Karpas-422 (cell line): ENCODE measurements at regions not wholly inside any gene's neighbourhood (a gene's known extent, or its start where the extent isn't known, plus 50 kb on each side); places are given as distances from the start of the nearest gene placed in this dataset.

Source experiments
- DNase-seq: peaks from one replicate; pipeline ENCODE4 v3.0.0-alpha.2; 2015
- H2AFZ ChIP-seq: fragments of 200-600 bp; sonication (generic); 2 replicates; pipeline ENCODE4 v1.6.1; 2014; ENCODE audit warnings: antibody characterized with exemption, low read length, mixed read lengths
- H3K27ac ChIP-seq: fragments of 200-600 bp; sonication (generic); 2 replicates; pipeline ENCODE4 v1.5.1; 2014; ENCODE audit warnings: mild to moderate bottlenecking, low read length, moderate library complexity
- H3K27me3 ChIP-seq: fragments of 200-600 bp; sonication (generic); 2 replicates; pipeline ENCODE4 v1.6.1; 2014; ENCODE audit warnings: low read length, mixed read lengths
- H3K36me3 ChIP-seq: fragments of 200-600 bp; sonication (generic); 2 replicates; pipeline ENCODE4 v1.6.1; 2014; ENCODE audit warnings: low read length, mixed read lengths; ENCODE audit not compliant: insufficient read depth
- H3K4me1 ChIP-seq: fragments of 200-600 bp; sonication (generic); 2 replicates; pipeline ENCODE4 v1.6.1; 2014; ENCODE audit warnings: mild to moderate bottlenecking, low read length, mixed read lengths
- H3K4me2 ChIP-seq: fragments of 200-600 bp; sonication (generic); 2 replicates; pipeline ENCODE4 v1.6.1; 2014; ENCODE audit warnings: low read length, low read depth, mild to moderate bottlenecking; ENCODE audit not compliant: poor library complexity, severe bottlenecking
- H3K4me3 ChIP-seq: fragments of 200-600 bp; sonication (generic); 2 replicates; pipeline ENCODE4 v1.5.1; 2014; ENCODE audit warnings: mild to moderate bottlenecking, antibody characterized with exemption, low read length, mixed read lengths
- H3K79me2 ChIP-seq: fragments of 200-600 bp; sonication (generic); 2 replicates; pipeline ENCODE4 v1.6.1; 2014; ENCODE audit warnings: mild to moderate bottlenecking, low read length, mixed read lengths
- H3K9ac ChIP-seq: fragments of 200-600 bp; sonication (generic); 2 replicates; pipeline ENCODE4 v1.6.0; 2014; ENCODE audit warnings: low read length
- H3K9me2 ChIP-seq: fragments of 200-600 bp; sonication (generic), shearing (Covaris generic); replicated peaks from 2 replicates; pipeline ENCODE4 v1.6.0; 2014; ENCODE audit warnings: mild to moderate bottlenecking, low read length, moderate library complexity; ENCODE audit not compliant: insufficient read depth
- H3K9me3 ChIP-seq: fragments of 300-700, 200-600 bp; sonication (generic); 2 replicates; pipeline ENCODE4 v1.6.1; 2014; ENCODE audit warnings: low read length, mixed read lengths
- H4K20me1 ChIP-seq: fragments of 200-600 bp; sonication (generic); 2 replicates; pipeline ENCODE4 v1.6.1; 2014; ENCODE audit warnings: mild to moderate bottlenecking, antibody characterized with exemption, low read length, low read depth; ENCODE audit not compliant: insufficient read depth

DNA sequence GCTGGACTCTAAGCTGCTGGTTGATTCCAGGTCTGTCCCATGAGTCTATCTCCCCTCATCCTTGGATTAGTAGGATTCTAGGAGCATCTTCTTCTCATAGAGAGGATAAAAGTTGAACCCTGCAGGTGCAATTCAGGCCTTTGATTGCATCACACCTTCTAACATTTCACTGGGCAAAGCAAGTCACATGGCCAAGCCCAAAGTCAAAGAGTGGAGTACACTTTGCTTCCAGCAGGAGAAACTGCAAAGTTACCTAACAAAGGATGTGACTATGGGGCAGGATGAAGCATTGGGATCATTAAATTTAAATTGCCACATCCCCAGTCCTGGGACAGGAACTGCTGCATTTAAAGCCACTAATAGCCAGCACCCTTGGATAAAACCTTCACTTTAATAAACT lies 51.0 kb upstream of the EGFLAM start:
- H3K9ac ChIP-seq: no peak overlapping the region
- no peaks in the 10 kb centered on the region for H3K36me3 ChIP-seq
- H3K9me3 ChIP-seq: no peaks in the 10 kb centered on the region
- H3K4me2 ChIP-seq: no peak overlapping the region
- H3K4me1 ChIP-seq: no peaks in the 10 kb centered on the region
- no peak overlapping the region for H3K27ac ChIP-seq
- no peaks in the 10 kb centered on the region for H3K79me2 ChIP-seq
- no peaks in the 10 kb centered on the region for H3K27me3 ChIP-seq
- H3K9me2 ChIP-seq: no peaks in the 10 kb centered on the region
- H4K20me1 ChIP-seq: no peaks in the 10 kb centered on the region
- H2AFZ ChIP-seq: no peak overlapping the region
- H3K4me3 ChIP-seq: no peak overlapping the region
- no peak for DNase-seq

DNA sequence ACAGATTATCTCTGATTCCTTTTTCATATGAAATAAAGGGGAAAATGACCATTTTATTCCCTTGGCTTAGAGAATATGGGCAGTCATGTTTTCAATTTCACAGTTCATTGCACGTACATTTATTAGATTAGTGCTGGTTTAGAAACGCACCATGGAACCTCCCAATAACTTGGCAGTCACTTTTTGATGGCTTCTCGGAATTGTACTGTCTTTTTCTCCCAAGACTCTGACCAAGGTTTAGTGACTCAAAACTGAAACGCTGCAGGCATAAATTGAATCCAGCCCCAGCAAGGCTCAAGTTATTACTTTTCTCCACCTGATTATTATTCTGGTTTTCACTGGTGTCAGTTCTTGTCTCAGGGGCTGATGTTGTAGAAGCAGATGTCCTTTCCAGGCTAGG lies 55.6 kb upstream of the EGFLAM start:
- H3K9ac ChIP-seq: no peak overlapping the region
- no peaks in the 10 kb centered on the region for H3K36me3 ChIP-seq
- H2AFZ ChIP-seq: no peak overlapping the region
- H3K27ac ChIP-seq: no peak overlapping the region
- no peaks in the 10 kb centered on the region for H3K9me2 ChIP-seq
- H4K20me1 ChIP-seq: no peaks in the 10 kb centered on the region
- no peak overlapping the region for H3K4me2 ChIP-seq
- H3K79me2 ChIP-seq: no peaks in the 10 kb centered on the region
- no peak overlapping the region for H3K4me3 ChIP-seq
- H3K4me1 ChIP-seq: no peaks in the 10 kb centered on the region
- H3K27me3 ChIP-seq: no peaks in the 10 kb centered on the region
- DNase-seq: no peak
- H3K9me3 ChIP-seq: no peaks in the 10 kb centered on the region

DNA sequence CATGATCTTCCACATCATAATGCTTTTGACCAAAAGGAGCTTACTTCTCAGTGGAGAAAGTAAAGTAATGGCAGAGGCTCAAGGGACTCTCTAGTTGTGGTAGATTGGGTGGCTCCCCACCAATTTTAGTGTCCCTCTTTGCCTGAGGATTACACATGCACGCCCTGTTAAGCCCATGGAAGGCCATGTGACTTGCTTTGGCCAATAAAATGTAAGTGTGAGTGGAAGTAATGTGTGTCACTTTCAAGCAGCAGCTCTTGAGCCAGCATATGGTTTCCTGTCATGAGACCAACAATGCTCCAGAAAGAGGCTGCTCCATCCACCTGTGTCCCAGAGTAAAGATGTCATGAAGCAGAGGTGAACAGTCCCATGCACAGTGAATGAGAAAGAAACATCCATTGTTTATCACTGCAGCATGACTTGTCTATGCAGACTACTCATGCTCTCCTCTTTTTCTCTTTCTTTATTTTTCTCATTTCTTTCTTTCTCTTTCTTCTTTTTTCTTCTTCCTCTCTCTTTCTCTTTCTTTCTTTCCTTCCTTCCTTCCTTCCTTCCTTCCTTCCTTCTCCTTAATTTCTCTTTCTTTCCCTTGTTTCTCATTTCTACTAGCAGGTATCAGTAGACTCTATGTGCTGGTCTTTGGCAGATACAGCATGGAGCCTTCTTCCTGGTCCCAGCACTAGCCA lies 57.3 kb upstream of the EGFLAM start:
- no peak for DNase-seq
- no peak overlapping the region for H3K9ac ChIP-seq
- H3K36me3 ChIP-seq: no peaks in the 10 kb centered on the region
- no peaks in the 10 kb centered on the region for H3K9me3 ChIP-seq
- no peaks in the 10 kb centered on the region for H4K20me1 ChIP-seq
- no peak overlapping the region for H3K4me3 ChIP-seq
- no peaks in the 10 kb centered on the region for H3K79me2 ChIP-seq
- H3K27ac ChIP-seq: no peak overlapping the region
- H3K4me1 ChIP-seq: no peaks in the 10 kb centered on the region
- H3K27me3 ChIP-seq: no peaks in the 10 kb centered on the region
- H3K4me2 ChIP-seq: no peak overlapping the region
- no peak overlapping the region for H2AFZ ChIP-seq
- no peaks in the 10 kb centered on the region for H3K9me2 ChIP-seq

DNA sequence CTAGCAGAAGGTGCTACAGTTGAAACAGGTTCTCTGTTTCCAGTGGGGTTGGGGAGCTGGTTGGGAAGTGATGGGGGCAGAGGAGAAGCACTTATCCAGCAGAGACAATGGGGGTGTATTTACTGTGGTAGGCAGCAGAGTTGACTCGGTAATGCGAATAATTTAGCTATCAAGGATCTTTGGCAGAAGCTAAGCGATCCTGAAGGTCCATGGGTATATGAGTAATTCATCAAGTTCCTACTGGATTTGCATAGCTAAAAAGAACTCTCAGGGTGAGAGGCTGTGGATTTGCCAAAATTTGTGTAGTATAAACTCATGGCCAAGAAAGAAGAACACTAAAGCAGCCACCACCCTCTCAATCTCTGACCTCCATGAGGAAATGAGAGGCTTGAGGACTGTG lies 61.2 kb upstream of the EGFLAM start:
- no peak overlapping the region for H2AFZ ChIP-seq
- no peaks in the 10 kb centered on the region for H3K36me3 ChIP-seq
- H3K27me3 ChIP-seq: no peaks in the 10 kb centered on the region
- H3K9me2 ChIP-seq: no peaks in the 10 kb centered on the region
- H3K27ac ChIP-seq: no peak overlapping the region
- H3K4me1 ChIP-seq: no peaks in the 10 kb centered on the region
- H4K20me1 ChIP-seq: 0 out of 2 replicates have a peak, but pooled peaks cover 3% of the 10 kb centered on the region
- no peaks in the 10 kb centered on the region for H3K79me2 ChIP-seq
- no peak overlapping the region for H3K4me3 ChIP-seq
- H3K4me2 ChIP-seq: no peak overlapping the region
- no peak for DNase-seq
- H3K9ac ChIP-seq: no peak overlapping the region
- no peaks in the 10 kb centered on the region for H3K9me3 ChIP-seq

DNA sequence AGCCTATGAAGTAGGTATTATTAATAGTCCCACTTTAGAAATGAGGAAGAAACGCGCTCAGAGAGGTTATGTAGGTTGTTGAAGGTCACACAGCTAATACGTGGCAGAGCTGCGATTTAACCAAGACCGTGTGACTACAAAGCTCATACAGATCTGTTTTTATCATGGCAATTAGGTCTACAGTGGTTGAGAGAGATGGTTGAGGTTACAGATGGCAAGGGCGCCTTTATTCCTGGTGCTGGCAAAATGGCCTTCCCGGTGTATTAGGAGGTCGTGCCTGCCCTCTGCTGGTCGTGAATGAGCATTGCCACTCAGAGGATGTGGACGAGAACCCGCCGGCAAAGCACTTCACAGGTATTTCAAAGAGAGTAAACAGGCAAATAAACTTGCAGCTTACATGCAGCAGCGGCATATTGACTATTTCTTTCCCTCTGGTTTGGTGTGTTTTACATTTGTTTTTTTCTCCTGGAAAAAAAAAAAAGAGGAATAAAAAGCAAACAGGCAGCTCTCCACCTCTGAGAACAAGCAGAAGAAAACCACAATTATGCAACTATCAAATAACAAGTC lies 65.3 kb upstream of the EGFLAM start:
- Histone ChIP-seq H3K36me3 (no peaks in the 10 kb centered on the region), H3K9me3 (no peaks in the 10 kb centered on the region), H4K20me1 (0 out of 2 replicates have a peak, but pooled peaks cover 3% of the 10 kb centered on the region), H3K4me1 (no peaks in the 10 kb centered on the region), H3K4me2 (no peak overlapping the region), H2AFZ (no peak overlapping the region), H3K4me3 (no peak overlapping the region), H3K9me2 (no peaks in the 10 kb centered on the region), H3K27ac (no peak overlapping the region), H3K27me3 (no peaks in the 10 kb centered on the region), H3K9ac (no peak overlapping the region), H3K79me2 (no peaks in the 10 kb centered on the region)
- DNase-seq: peak; percentile 83

DNA sequence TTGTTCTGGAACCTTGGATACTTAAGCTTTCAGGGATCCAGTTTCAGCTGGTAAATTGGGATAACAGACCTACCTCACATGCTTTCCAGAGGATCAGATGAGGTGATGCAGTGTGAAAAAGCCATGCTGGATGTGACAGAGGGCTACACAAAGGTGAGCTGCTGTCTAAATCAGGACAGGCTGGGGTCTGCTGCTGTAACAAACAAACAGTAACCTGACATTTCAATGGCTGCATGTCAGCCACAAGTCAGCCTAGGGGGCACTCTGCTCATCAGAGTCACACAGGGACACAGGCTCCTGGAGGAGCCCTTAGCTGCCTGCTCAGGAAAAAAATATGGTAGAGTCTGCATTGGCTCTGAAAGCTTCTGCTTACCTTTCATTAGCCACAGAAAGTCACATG lies 66.7 kb upstream of the EGFLAM start:
- Histone ChIP-seq H3K4me1 (no peaks in the 10 kb centered on the region), H4K20me1 (0 out of 2 replicates have a peak, but pooled peaks cover 3% of the 10 kb centered on the region), H3K9me3 (no peaks in the 10 kb centered on the region), H2AFZ (no peak overlapping the region), H3K9me2 (no peaks in the 10 kb centered on the region), H3K27me3 (no peaks in the 10 kb centered on the region), H3K79me2 (no peaks in the 10 kb centered on the region), H3K27ac (no peak overlapping the region), H3K9ac (no peak overlapping the region), H3K36me3 (no peaks in the 10 kb centered on the region), H3K4me2 (no peak overlapping the region), H3K4me3 (no peak overlapping the region)
- no peak for DNase-seq

DNA sequence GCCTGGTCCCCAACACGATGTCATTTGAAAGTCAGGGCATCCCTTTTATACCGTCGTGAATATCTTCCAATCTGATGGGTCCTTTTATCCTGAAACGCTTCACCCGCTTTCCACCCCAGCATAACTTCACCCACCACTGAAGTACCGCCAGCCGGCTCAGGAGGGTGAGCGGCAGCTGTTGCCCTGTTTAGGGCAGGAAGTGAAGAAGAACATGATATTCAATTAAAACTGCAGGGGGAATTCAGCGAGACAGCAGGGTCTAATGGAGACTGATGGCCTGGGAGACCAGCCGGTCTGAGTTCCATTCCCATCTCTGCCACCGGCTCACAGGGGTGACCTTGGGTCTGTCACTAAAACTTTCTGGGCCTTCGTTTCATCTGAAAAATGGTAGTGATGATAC lies 68.2 kb upstream of the EGFLAM start:
- Histone ChIP-seq H3K9me3 (no peaks in the 10 kb centered on the region), H3K4me2 (no peak overlapping the region), H3K79me2 (no peaks in the 10 kb centered on the region), H3K9ac (no peak overlapping the region), H3K27ac (no peak overlapping the region), H3K4me1 (no peaks in the 10 kb centered on the region), H2AFZ (no peak overlapping the region), H4K20me1 (0 out of 2 replicates have a peak, but pooled peaks cover 3% of the 10 kb centered on the region), H3K4me3 (no peak overlapping the region), H3K9me2 (no peaks in the 10 kb centered on the region), H3K27me3 (no peaks in the 10 kb centered on the region), H3K36me3 (no peaks in the 10 kb centered on the region)
- DNase-seq: no peak

DNA sequence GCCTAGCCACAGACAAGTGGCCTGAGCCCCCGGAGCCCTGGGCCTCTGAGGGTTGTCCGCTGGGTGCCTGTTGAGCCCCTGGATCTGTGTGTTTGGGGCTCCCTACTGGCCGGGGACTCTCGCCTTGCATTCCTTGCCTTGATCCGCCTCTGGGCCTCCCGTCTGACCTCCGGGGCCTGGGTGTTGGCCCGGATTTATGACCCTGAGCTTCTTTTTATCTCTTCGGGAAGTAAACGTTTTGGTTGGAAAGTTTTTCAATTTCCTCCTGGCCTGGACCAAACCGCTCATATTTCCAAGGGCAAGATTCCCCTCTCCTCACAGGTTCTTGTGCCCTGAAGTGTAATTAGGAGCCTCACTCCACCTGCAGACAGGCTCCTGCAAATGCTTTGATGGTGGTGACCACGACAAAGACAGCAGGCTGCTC lies 69.3 kb upstream of the EGFLAM start:
- Histone ChIP-seq H3K36me3 (no peaks in the 10 kb centered on the region), H3K9me2 (no peaks in the 10 kb centered on the region), H3K79me2 (no peaks in the 10 kb centered on the region), H3K27me3 (no peaks in the 10 kb centered on the region), H4K20me1 (0 out of 2 replicates have a peak, but pooled peaks cover 3% of the 10 kb centered on the region), H3K4me2 (no peak overlapping the region), H3K9ac (no peak overlapping the region), H3K4me1 (no peaks in the 10 kb centered on the region), H3K9me3 (no peaks in the 10 kb centered on the region), H2AFZ (no peak overlapping the region), H3K4me3 (no peak overlapping the region), H3K27ac (no peak overlapping the region)
- DNase-seq: no peak
